Fibroblast of lung (primary cell): ENCODE measurements at regions not wholly inside any gene's neighbourhood (a gene's known extent, or its start where the extent isn't known, plus 50 kb on each side); places are given as distances from the start of the nearest gene placed in this dataset.

Source experiments
- DNase-seq, 2 donors: peaks; one replicate each; pipeline versions ENCODE4 v3.0.0 to v3.0.0-alpha.2; 2010; ENCODE audit warnings: low read depth in 2 of 2
- H2AFZ ChIP-seq: 2 replicates; pipeline ENCODE4 v1.5.1; 2012; ENCODE audit warnings: low read length, control low read depth, inconsistent platforms
- H3K27ac ChIP-seq: 2 replicates; pipeline ENCODE4 v1.5.1; 2011; ENCODE audit warnings: low read length, control low read depth; ENCODE audit not compliant: insufficient read depth
- H3K27me3 ChIP-seq: 2 replicates; pipeline ENCODE4 v1.5.1; 2011; ENCODE audit warnings: mild to moderate bottlenecking, low read length; ENCODE audit not compliant: control insufficient read depth, insufficient read depth
- H3K36me3 ChIP-seq: 2 replicates; pipeline ENCODE4 v1.5.1; 2011; ENCODE audit warnings: low read length; ENCODE audit not compliant: control insufficient read depth, insufficient read depth
- H3K4me1 ChIP-seq: 2 replicates; pipeline ENCODE4 v1.5.1; 2011; ENCODE audit warnings: low read length; ENCODE audit not compliant: control insufficient read depth, insufficient read depth; ENCODE audit errors: extremely low read depth
- H3K4me2 ChIP-seq: 2 replicates; pipeline ENCODE4 v1.5.1; 2011; ENCODE audit warnings: low read length, control low read depth; ENCODE audit not compliant: insufficient read depth; ENCODE audit errors: extremely low read depth
- H3K4me3 ChIP-seq, 4 experiments: fragments of 200-600 bp in 1 of 4; sonication (generic) in 1 of 4; replicated peaks in 1 of 4; 2 replicates each; pipeline ENCODE4 v1.5.1; 2011 to 2016; ENCODE audit warnings: low read length in 4 of 4, low read depth in 3 of 4, mild to moderate bottlenecking in 3 of 4, control low read depth in 2 of 4, inconsistent platforms in 1 of 4, mixed read lengths in 1 of 4; ENCODE audit not compliant: insufficient read depth in 1 of 4; ENCODE audit errors: control extremely low read depth in 1 of 4
- H3K79me2 ChIP-seq: 2 replicates; pipeline ENCODE4 v1.5.1; 2012; ENCODE audit warnings: mild to moderate bottlenecking, low read length, inconsistent platforms; ENCODE audit not compliant: control insufficient read depth, insufficient read depth
- H3K9ac ChIP-seq: 2 replicates; pipeline ENCODE4 v1.5.1; 2011; ENCODE audit warnings: mild to moderate bottlenecking, low read length, control low read depth; ENCODE audit not compliant: insufficient read depth
- H3K9me3 ChIP-seq: 2 replicates; pipeline ENCODE4 v1.5.1; 2012; ENCODE audit warnings: low read depth, low read length; ENCODE audit not compliant: control insufficient read depth, insufficient read depth
- H4K20me1 ChIP-seq: 2 replicates; pipeline ENCODE4 v1.5.1; 2011; ENCODE audit warnings: low read length; ENCODE audit not compliant: control insufficient read depth, insufficient read depth; ENCODE audit errors: extremely low read depth
- CTCF ChIP-seq, 2 donors: IDR thresholded peaks in 1 of 2; conservative IDR thresholded peaks in 1 of 2; 1 replicate in 1 of 2; 2 replicates in 1 of 2; pipeline ENCODE4 v1.5.1; 2011 to 2012; ENCODE audit warnings: low read length in 2 of 2, control low read depth in 1 of 2, inconsistent platforms in 1 of 2, low read depth in 1 of 2, mild to moderate bottlenecking in 1 of 2
- EZH2 ChIP-seq: IDR thresholded peaks from 2 replicates; pipeline ENCODE4 v1.5.1; 2012; ENCODE audit warnings: low read length, control low read depth, mild to moderate bottlenecking; ENCODE audit errors: missing control alignments

GRCh38 chr20:58568483-58569240, 53.5 kb upstream of the APCDD1L start:
- Histone ChIP-seq H3K27me3 (no peaks in the 10 kb centered on the region), H3K9me3 (no peaks in the 10 kb centered on the region), H3K4me2 (no peak overlapping the region), H4K20me1 (no peaks in the 10 kb centered on the region), H3K27ac (no peak overlapping the region), H3K79me2 (no peaks in the 10 kb centered on the region), H3K36me3 (no peaks in the 10 kb centered on the region), H3K4me3 (no peak overlapping the region), H3K4me1 (no peaks in the 10 kb centered on the region), H3K9ac (no peak overlapping the region), H2AFZ (no peak overlapping the region)
- no peak for DNase-seq
- TF ChIP-seq CTCF (conservative IDR thresholded peaks at IDR 0.05 in 1 of 2, IDR thresholded peaks at IDR 0.05 in 1 of 2; ENCODE audit: low read depth in 1 of 2, low read length in 2 of 2) (no peak), EZH2 (no peak)

GRCh38 chr20:58568126-58568482, 52.9 kb upstream of the APCDD1L start:
- Histone ChIP-seq H3K36me3 (no peaks in the 10 kb centered on the region), H3K4me3 (no peak overlapping the region), H3K4me2 (no peak overlapping the region), H3K27me3 (no peaks in the 10 kb centered on the region), H3K79me2 (no peaks in the 10 kb centered on the region), H2AFZ (no peak overlapping the region), H3K9me3 (no peaks in the 10 kb centered on the region), H3K9ac (no peak overlapping the region), H3K4me1 (no peaks in the 10 kb centered on the region), H4K20me1 (no peaks in the 10 kb centered on the region), H3K27ac (no peak overlapping the region)
- DNase-seq, result no peak
- TF ChIP-seq CTCF (conservative IDR thresholded peaks at IDR 0.05 in 1 of 2, IDR thresholded peaks at IDR 0.05 in 1 of 2; ENCODE audit: low read depth in 1 of 2, low read length in 2 of 2) (no peak), EZH2 (no peak)

GRCh38 chr20:58567437-58567836, 52.2 kb upstream of the APCDD1L start:
- DNase-seq, result no peak
- H3K27me3 ChIP-seq, result no peaks in the 10 kb centered on the region
- no peaks in the 10 kb centered on the region for H3K36me3 ChIP-seq
- H3K9me3 ChIP-seq, result no peaks in the 10 kb centered on the region
- no peak overlapping the region for H3K4me2 ChIP-seq
- no peaks in the 10 kb centered on the region for H3K4me1 ChIP-seq
- no peak overlapping the region for H3K4me3 ChIP-seq
- no peak overlapping the region for H3K27ac ChIP-seq
- no peak for TF ChIP-seq CTCF (conservative IDR thresholded peaks at IDR 0.05 in 1 of 2, IDR thresholded peaks at IDR 0.05 in 1 of 2; ENCODE audit: low read depth in 1 of 2, low read length in 2 of 2)
- no peak for TF ChIP-seq EZH2
- no peak overlapping the region for H2AFZ ChIP-seq
- H3K9ac ChIP-seq, result no peak overlapping the region
- H4K20me1 ChIP-seq, result no peaks in the 10 kb centered on the region
- no peaks in the 10 kb centered on the region for H3K79me2 ChIP-seq
